ENCODE measurements at regions not wholly inside any gene's neighbourhood (a gene's known extent, or its start where the extent isn't known, plus 50 kb on each side); places are given as distances from the start of the nearest gene placed in this dataset.

GRCh38 chr5:87114631-87115030, 153.1 kb upstream of the RASA1 start:
- no peak overlapping the region for H3K4me3 ChIP-seq (ENCODE audit: low read length in 2 of 2)
- no peak overlapping the region for H3K27ac ChIP-seq (ENCODE audit: low read depth, low read length)
- Mint-ChIP-seq H3K4me3 (no peak overlapping the region), H3K9me3 (peaks cover 0 to 2% (median 0%) of the 10 kb centered on the region in 8 donors), H3K27me3 (no peaks in the 10 kb centered on the region), H3K4me1 (peaks cover 8 to 28% (median 18%) of the 10 kb centered on the region in 4 donors), H3K27ac (no peak overlapping the region), H3K36me3 (no peaks in the 10 kb centered on the region)
- ChIA-PET CTCF (ENCODE audit: partially characterized antibody) (no interaction called here), POLR2A (ENCODE audit: partially characterized antibody) (no interaction called here)
- peaks cover 4% of the 10 kb centered on the region for H3K4me1 ChIP-seq (ENCODE audit: insufficient read depth, low read length)
- H3K36me3 ChIP-seq (ENCODE audit: insufficient read depth, low read length) = no peaks in the 10 kb centered on the region
- no peak for DNase-seq
- intact Hi-C loops (cut with micrococcal nuclease) = no loop called here
- no peaks in the 10 kb centered on the region for H3K9me3 ChIP-seq (ENCODE audit: control insufficient read depth in 1 of 2, low read length in 2 of 2)
- no peaks in the 10 kb centered on the region for H3K27me3 ChIP-seq (ENCODE audit: insufficient read depth, low read length)

GRCh38 chr5:87115839-87116364, 151.8 kb upstream of the RASA1 start:
- Histone ChIP-seq H3K27ac (ENCODE audit: low read depth, low read length) (no peak overlapping the region), H3K9me3 (ENCODE audit: control insufficient read depth in 1 of 2, low read length in 2 of 2) (no peaks in the 10 kb centered on the region), H3K4me1 (ENCODE audit: insufficient read depth, low read length) (peaks cover 17% of the 10 kb centered on the region), H3K36me3 (ENCODE audit: insufficient read depth, low read length) (no peaks in the 10 kb centered on the region), H3K4me3 (ENCODE audit: low read length in 2 of 2) (no peak overlapping the region), H3K27me3 (ENCODE audit: insufficient read depth, low read length) (no peaks in the 10 kb centered on the region)
- Mint-ChIP-seq H3K9me3 (peaks cover 0 to 2% (median 0%) of the 10 kb centered on the region in 8 donors), H3K4me1 (peaks cover 18 to 41% (median 29%) of the 10 kb centered on the region in 4 donors), H3K27ac (no peak overlapping the region), H3K36me3 (no peaks in the 10 kb centered on the region), H3K27me3 (no peaks in the 10 kb centered on the region), H3K4me3 (no peak overlapping the region)
- ChIA-PET CTCF (ENCODE audit: partially characterized antibody) (no interaction called here), POLR2A (ENCODE audit: partially characterized antibody) (no interaction called here)
- intact Hi-C loops (cut with micrococcal nuclease) = no loop called here
- DNase-seq = no peak

GRCh38 chr5:87116825-87117512, 150.7 kb upstream of the RASA1 start:
- intact Hi-C loops (cut with micrococcal nuclease) = no loop called here
- no peaks in the 10 kb centered on the region for H3K27me3 Mint-ChIP-seq
- H3K27ac Mint-ChIP-seq = no peak overlapping the region
- no peak overlapping the region for H3K4me3 Mint-ChIP-seq
- no peaks in the 10 kb centered on the region for H3K36me3 Mint-ChIP-seq
- CTCF ChIA-PET (ENCODE audit: partially characterized antibody) = no interaction called here
- no peak overlapping the region for H3K4me3 ChIP-seq (ENCODE audit: low read length in 2 of 2)
- no peak for DNase-seq
- H3K27ac ChIP-seq (ENCODE audit: low read depth, low read length) = no peak overlapping the region
- POLR2A ChIA-PET (ENCODE audit: partially characterized antibody) = interaction anchor here (1.0 kb wide), 1 partner anchor 41 kb away, joined by 3 read pairs; no protein-coding TSS in a partner anchor
- H3K36me3 ChIP-seq (ENCODE audit: insufficient read depth, low read length) = no peaks in the 10 kb centered on the region
- H3K27me3 ChIP-seq (ENCODE audit: insufficient read depth, low read length) = no peaks in the 10 kb centered on the region
- no peaks in the 10 kb centered on the region for H3K9me3 ChIP-seq (ENCODE audit: control insufficient read depth in 1 of 2, low read length in 2 of 2)
- peaks cover 0 to 2% (median 0%) of the 10 kb centered on the region in 8 donors for H3K9me3 Mint-ChIP-seq
- H3K4me1 Mint-ChIP-seq = peaks cover 24 to 51% (median 37%) of the 10 kb centered on the region in 4 donors
- H3K4me1 ChIP-seq (ENCODE audit: insufficient read depth, low read length) = peaks cover 28% of the 10 kb centered on the region

- Mint-ChIP-seq H3K27ac (peak overlapping the region; percentile 29 to 85 (median 63)), H3K4me3 (peak overlapping the region in 1 of 8 donors; percentile 19), H3K9me3 (peaks cover 0 to 2% (median 0%) of the 10 kb centered on the region in 8 donors), H3K36me3 (no peaks in the 10 kb centered on the region), H3K4me1 (peaks cover 26 to 48% (median 37%) of the 10 kb centered on the region in 4 donors), H3K27me3 (no peaks in the 10 kb centered on the region)
- Histone ChIP-seq H3K4me1 (ENCODE audit: insufficient read depth, low read length) (peaks cover 37% of the 10 kb centered on the region), H3K36me3 (ENCODE audit: insufficient read depth, low read length) (no peaks in the 10 kb centered on the region), H3K27me3 (ENCODE audit: insufficient read depth, low read length) (no peaks in the 10 kb centered on the region), H3K9me3 (ENCODE audit: control insufficient read depth in 1 of 2, low read length in 2 of 2) (no peaks in the 10 kb centered on the region), H3K4me3 (ENCODE audit: low read length in 2 of 2) (no peak overlapping the region), H3K27ac (ENCODE audit: low read depth, low read length) (no peak overlapping the region)
- ChIA-PET POLR2A (ENCODE audit: partially characterized antibody) (interaction anchor here (0.7 to 2.4 kb wide), 3 partner anchors 38 to 148 kb away, joined by 3 to 16 read pairs (median 3); partner anchors contain the start of gene RASA1), CTCF (ENCODE audit: partially characterized antibody) (no interaction called here)
- intact Hi-C loops (cut with micrococcal nuclease) = no loop called here
- DNase-seq = no peak
These were observed 148.1 kb upstream of the RASA1 start for GRCh38 chr5:87119588-87119987.

GRCh38 chr5:87120518-87121303, 147.0 kb upstream of the RASA1 start:
- Mint-ChIP-seq H3K4me3 (peak overlapping the region in 7 of 8 donors; percentile 40 to 88 (median 62)), H3K27ac (peak overlapping the region; percentile 54 to 87 (median 81)), H3K36me3 (no peaks in the 10 kb centered on the region), H3K9me3 (peaks cover 0 to 2% (median 0%) of the 10 kb centered on the region in 8 donors), H3K4me1 (peaks cover 26 to 48% (median 37%) of the 10 kb centered on the region in 4 donors), H3K27me3 (no peaks in the 10 kb centered on the region)
- no peaks in the 10 kb centered on the region for H3K9me3 ChIP-seq (ENCODE audit: control insufficient read depth in 1 of 2, low read length in 2 of 2)
- peak; percentile 2 to 68 (median 11) for DNase-seq
- H3K4me3 ChIP-seq (ENCODE audit: low read length in 2 of 2) = no peak overlapping the region
- POLR2A ChIA-PET (ENCODE audit: partially characterized antibody) = interaction anchor here (0.7 to 2.4 kb wide), 9 partner anchors 10 to 502 kb away, joined by 3 to 16 read pairs (median 3); partner anchors contain the start of genes CCNH, COX7C and RASA1
- CTCF ChIA-PET (ENCODE audit: partially characterized antibody) = interaction anchor here (0.9 kb wide), 1 partner anchor 41 kb away, joined by 3 read pairs; no protein-coding TSS in a partner anchor
- no peaks in the 10 kb centered on the region for H3K36me3 ChIP-seq (ENCODE audit: insufficient read depth, low read length)
- no peaks in the 10 kb centered on the region for H3K27me3 ChIP-seq (ENCODE audit: insufficient read depth, low read length)
- intact Hi-C loops (cut with micrococcal nuclease) = loop anchor here (2.0 to 5.0 kb wide), 3 partner anchors 38 to 292 kb away; partner anchors contain the start of genes CCNH and RASA1
- H3K4me1 ChIP-seq (ENCODE audit: insufficient read depth, low read length) = peaks cover 37% of the 10 kb centered on the region
- H3K27ac ChIP-seq (ENCODE audit: low read depth, low read length) = peak overlapping the region; percentile 34

- peak overlapping the region; percentile 54 to 93 (median 83) for H3K27ac Mint-ChIP-seq
- Histone ChIP-seq H3K4me1 (ENCODE audit: insufficient read depth, low read length) (peaks cover 37% of the 10 kb centered on the region), H3K36me3 (ENCODE audit: insufficient read depth, low read length) (no peaks in the 10 kb centered on the region), H3K27ac (ENCODE audit: low read depth, low read length) (peak overlapping the region; percentile 34), H3K27me3 (ENCODE audit: insufficient read depth, low read length) (no peaks in the 10 kb centered on the region), H3K9me3 (ENCODE audit: control insufficient read depth in 1 of 2, low read length in 2 of 2) (no peaks in the 10 kb centered on the region), H3K4me3 (ENCODE audit: low read length in 2 of 2) (no peak overlapping the region)
- CTCF ChIA-PET (ENCODE audit: partially characterized antibody) = interaction anchor here (0.9 kb wide), 1 partner anchor 41 kb away, joined by 3 read pairs; no protein-coding TSS in a partner anchor
- H3K27me3 Mint-ChIP-seq = no peaks in the 10 kb centered on the region
- peak overlapping the region; percentile 40 to 88 (median 78) for H3K4me3 Mint-ChIP-seq
- H3K9me3 Mint-ChIP-seq = peaks cover 0 to 2% (median 0%) of the 10 kb centered on the region in 8 donors
- H3K36me3 Mint-ChIP-seq = no peaks in the 10 kb centered on the region
- peak; percentile 29 to 69 (median 46) for DNase-seq
- intact Hi-C loops (cut with micrococcal nuclease) = loop anchor here (2.0 to 5.0 kb wide), 3 partner anchors 39 to 291 kb away; partner anchors contain the start of genes CCNH and RASA1
- POLR2A ChIA-PET (ENCODE audit: partially characterized antibody) = interaction anchor here (1.1 to 2.4 kb wide), 5 partner anchors 10 to 503 kb away, joined by 3 to 16 read pairs (median 6); partner anchors contain the start of genes CCNH, COX7C and RASA1
- peaks cover 26 to 48% (median 37%) of the 10 kb centered on the region in 4 donors for H3K4me1 Mint-ChIP-seq
These were observed 146.2 kb upstream of the RASA1 start for GRCh38 chr5:87121304-87122150.

All from CD4-positive, alpha-beta memory T cell (primary cell).